ENCODE measurements at regions not wholly inside any gene's neighbourhood (a gene's known extent, or its start where the extent isn't known, plus 50 kb on each side); places are given as distances from the start of the nearest gene placed in this dataset.

DNA sequence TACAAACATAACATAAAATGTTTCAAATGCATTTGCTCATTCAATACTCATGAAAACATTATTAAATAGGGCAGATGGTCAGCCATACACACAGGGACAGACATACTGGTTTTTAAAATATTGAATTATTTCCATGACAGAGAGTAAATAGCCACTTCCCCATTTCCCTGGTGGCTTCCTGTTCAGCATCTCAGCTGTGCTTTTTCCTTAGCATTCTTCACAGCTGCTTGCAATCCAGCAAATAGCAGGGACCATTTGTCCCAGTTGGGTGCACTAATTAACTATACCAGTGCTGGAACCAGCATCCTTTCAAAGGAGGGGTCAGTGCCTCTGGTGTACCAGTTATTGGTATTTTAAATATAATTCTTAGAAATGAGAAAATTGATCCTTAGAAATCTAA is 964.7 kb downstream of the RAB28 start:
- TF ChIP-seq CTCF (IDR thresholded peaks at IDR 0.05) (no peak), POLR2A (IDR thresholded peaks at IDR 0.05) (no peak)

Measured in right lobe of liver (tissue), 4 donors.